MM.1S (cell line): ENCODE measurements at regions not wholly inside any gene's neighbourhood (a gene's known extent, or its start where the extent isn't known, plus 50 kb on each side); places are given as distances from the start of the nearest gene placed in this dataset.

Experiments
- DNase-seq: peaks from one replicate; pipeline ENCODE4 v3.0.0-alpha.2; 2015
- H2AFZ ChIP-seq: fragments of 300-600 bp; sonication (generic); 2 replicates; pipeline ENCODE4 v1.6.0; 2016; ENCODE audit warnings: antibody characterized with exemption, low read length
- H3F3A ChIP-seq: fragments of 300-600 bp; sonication (generic); 2 replicates; pipeline ENCODE4 v1.6.1; 2016; ENCODE audit warnings: mild to moderate bottlenecking, antibody characterized with exemption, low read length, moderate library complexity, mixed read lengths; ENCODE audit not compliant: insufficient read depth
- H3K27ac ChIP-seq: fragments of 300-600 bp; sonication (generic); 2 replicates; pipeline ENCODE4 v1.5.1; 2016; ENCODE audit warnings: mild to moderate bottlenecking, low read length
- H3K27me3 ChIP-seq: fragments of 300-600 bp; sonication (generic); replicated peaks from 2 replicates; pipeline ENCODE4 v1.6.0; 2016; ENCODE audit warnings: low read length; ENCODE audit not compliant: insufficient read depth
- H3K36me3 ChIP-seq: fragments of 300-600 bp; sonication (generic); replicated peaks from 2 replicates; pipeline ENCODE4 v1.6.1; 2016; ENCODE audit warnings: mild to moderate bottlenecking, low read length, mixed read lengths; ENCODE audit not compliant: insufficient read depth
- H3K4me1 ChIP-seq: fragments of 300-600 bp; sonication (generic); 2 replicates; pipeline ENCODE4 v1.6.1; 2016; ENCODE audit warnings: low read length, mixed read lengths
- H3K4me2 ChIP-seq: fragments of 300-600 bp; sonication (generic); 2 replicates; pipeline ENCODE4 v1.6.0; 2016; ENCODE audit warnings: low read depth, low read length
- H3K4me3 ChIP-seq: fragments of 300-600 bp; sonication (generic); 2 replicates; pipeline ENCODE4 v1.5.1; 2016; ENCODE audit warnings: low read length, mixed read lengths
- H3K79me2 ChIP-seq: fragments of 300-600 bp; sonication (generic); 2 replicates; pipeline ENCODE4 v1.6.1; 2016; ENCODE audit warnings: mixed run types, low read length, mixed read lengths
- H3K9ac ChIP-seq: fragments of 300-600 bp; sonication (generic); 2 replicates; pipeline ENCODE4 v1.6.1; 2016; ENCODE audit warnings: low read length, mixed read lengths
- H3K9me2 ChIP-seq: fragments of 300-600 bp; sonication (generic); replicated peaks from 2 replicates; pipeline ENCODE4 v1.6.1; 2016; ENCODE audit warnings: mild to moderate bottlenecking, low read length, mixed read lengths; ENCODE audit not compliant: insufficient read depth
- H3K9me3 ChIP-seq: fragments of 300-600 bp; sonication (generic); replicated peaks from 2 replicates; pipeline ENCODE4 v1.6.1; 2016; ENCODE audit warnings: mild to moderate bottlenecking, low read length, mixed read lengths; ENCODE audit not compliant: insufficient read depth
- H4K20me1 ChIP-seq: fragments of 300-600 bp; sonication (generic); 2 replicates; pipeline ENCODE4 v1.6.1; 2016; ENCODE audit warnings: mild to moderate bottlenecking, low read length, moderate library complexity, mixed read lengths; ENCODE audit not compliant: insufficient read depth
- CTCF ChIP-seq: fragments of 300-600 bp; sonication (generic); IDR thresholded peaks from 2 replicates; pipeline ENCODE4 v1.5.1; 2016; ENCODE audit warnings: antibody characterized with exemption, low read length, mixed read lengths
- EZH2 ChIP-seq: fragments of 300-600 bp; sonication (generic); optimal IDR thresholded peaks from 2 replicates; pipeline ENCODE3; 2017; ENCODE audit warnings: low read depth, mild to moderate bottlenecking, antibody characterized with exemption, low read length, mixed read lengths
- EZH2phosphoT487 ChIP-seq: fragments of 300-600 bp; sonication (generic); IDR thresholded peaks from 2 replicates; pipeline ENCODE4 v1.6.1; 2018; ENCODE audit warnings: antibody characterized with exemption, low read length

- no peaks in the 10 kb centered on the region for H3K36me3 ChIP-seq
- no peak overlapping the region for H3K27ac ChIP-seq
- H3K4me3 ChIP-seq, result no peak overlapping the region
- H3K9me2 ChIP-seq, result no peaks in the 10 kb centered on the region
- TF ChIP-seq CTCF (no peak), EZH2phosphoT487 (no peak), EZH2 (no peak)
- no peaks in the 10 kb centered on the region for H4K20me1 ChIP-seq
- H3K9ac ChIP-seq, result no peak overlapping the region
- H3K4me2 ChIP-seq, result no peak overlapping the region
- H2AFZ ChIP-seq, result no peak overlapping the region
- no peaks in the 10 kb centered on the region for H3F3A ChIP-seq
- H3K27me3 ChIP-seq, result no peaks in the 10 kb centered on the region
- H3K9me3 ChIP-seq, result no peaks in the 10 kb centered on the region
- DNase-seq, result no peak
- H3K79me2 ChIP-seq, result no peaks in the 10 kb centered on the region
- H3K4me1 ChIP-seq, result no peaks in the 10 kb centered on the region
These were observed 334.1 kb downstream of the VPS13C start for GRCh38 chr15:61726166-61726565.

DNA sequence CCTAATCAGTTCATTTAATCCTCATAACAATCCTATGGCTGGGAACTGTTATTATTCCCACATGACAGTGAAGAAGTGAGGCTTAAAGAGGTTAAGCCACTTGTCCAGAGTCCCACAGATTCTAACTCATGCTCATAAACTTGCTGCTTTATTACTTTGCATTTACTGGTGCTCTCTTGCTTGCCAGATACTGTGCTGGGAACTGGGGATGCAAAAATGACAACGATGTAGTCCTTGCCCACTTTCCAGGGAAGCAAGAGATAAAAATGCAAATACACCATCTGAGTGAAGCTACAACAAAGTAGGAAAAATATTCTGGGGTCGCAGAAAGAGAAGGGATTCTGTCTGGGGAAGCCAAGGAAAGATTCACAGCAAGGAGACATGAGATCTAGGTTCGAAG, 335.0 kb downstream of the VPS13C start:
- H3K27me3 ChIP-seq, result no peaks in the 10 kb centered on the region
- TF ChIP-seq CTCF (no peak), EZH2phosphoT487 (no peak), EZH2 (no peak)

GRCh38 chr15:61724251-61724939, 335.9 kb downstream of the VPS13C start:
- H3K9me2 ChIP-seq, result no peaks in the 10 kb centered on the region
- no peaks in the 10 kb centered on the region for H3K9me3 ChIP-seq
- H3K27ac ChIP-seq, result no peak overlapping the region
- TF ChIP-seq EZH2phosphoT487 (no peak), CTCF (no peak), EZH2 (no peak)
- H3K27me3 ChIP-seq, result no peaks in the 10 kb centered on the region
- H3K9ac ChIP-seq, result no peak overlapping the region
- H3F3A ChIP-seq, result no peaks in the 10 kb centered on the region
- H3K4me2 ChIP-seq, result no peak overlapping the region
- H3K79me2 ChIP-seq, result no peaks in the 10 kb centered on the region
- H3K4me3 ChIP-seq, result no peak overlapping the region
- no peaks in the 10 kb centered on the region for H4K20me1 ChIP-seq
- H3K4me1 ChIP-seq, result no peaks in the 10 kb centered on the region
- no peak overlapping the region for H2AFZ ChIP-seq
- no peaks in the 10 kb centered on the region for H3K36me3 ChIP-seq
- no peak for DNase-seq

More for the DNA sequence above, 335.0 kb downstream of the VPS13C start:
- Histone ChIP-seq H2AFZ (no peak overlapping the region), H3K9ac (no peak overlapping the region), H3K79me2 (no peaks in the 10 kb centered on the region), H3K9me2 (no peaks in the 10 kb centered on the region), H3F3A (no peaks in the 10 kb centered on the region), H4K20me1 (no peaks in the 10 kb centered on the region), H3K9me3 (no peaks in the 10 kb centered on the region), H3K4me1 (no peaks in the 10 kb centered on the region), H3K4me2 (no peak overlapping the region), H3K27ac (no peak overlapping the region), H3K36me3 (no peaks in the 10 kb centered on the region), H3K4me3 (no peak overlapping the region)
- no peak for DNase-seq
